ENCODE measurements at regions not wholly inside any gene's neighbourhood (a gene's known extent, or its start where the extent isn't known, plus 50 kb on each side); places are given as distances from the start of the nearest gene placed in this dataset.

DNA sequence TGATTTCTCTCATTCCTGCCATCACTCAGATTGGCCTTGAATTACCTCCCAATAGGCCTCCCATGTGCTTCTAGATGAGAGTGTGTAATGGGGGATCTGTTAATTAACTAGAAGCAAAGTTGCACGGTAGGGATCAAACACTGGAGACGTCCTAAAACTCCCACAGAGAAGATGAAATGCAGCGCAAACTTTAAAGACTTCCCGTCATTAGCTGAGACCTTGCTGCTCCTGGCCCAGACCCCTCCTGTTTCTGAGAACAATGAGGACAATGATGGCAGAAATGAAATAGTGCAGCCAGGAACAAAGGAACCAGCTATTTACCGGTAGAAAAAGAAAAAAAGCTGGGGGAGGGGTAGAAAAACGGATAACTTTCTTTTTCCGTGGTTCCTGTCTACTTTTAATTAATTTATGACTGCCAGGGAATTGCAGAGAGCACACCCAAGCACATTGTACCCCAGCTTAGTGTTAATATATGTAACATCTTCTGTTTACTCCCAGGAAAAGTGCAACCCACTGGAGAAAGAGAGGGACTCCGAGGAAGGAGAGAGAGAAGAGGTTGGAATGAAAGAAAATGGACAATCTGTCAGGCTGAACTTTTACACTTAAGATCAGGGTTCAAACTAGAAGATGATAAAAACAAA, 280.7 kb upstream of the SOX5 start:
- Histone ChIP-seq H3K36me3 (ENCODE audit: insufficient read depth, low read length) (no peaks in the 10 kb centered on the region), H3K9me3 (ENCODE audit: low read length) (no peaks in the 10 kb centered on the region), H3K9ac (ENCODE audit: low read length) (no peak overlapping the region), H4K20me1 (ENCODE audit: insufficient read depth, low read length) (no peaks in the 10 kb centered on the region), H3F3A (ENCODE audit: insufficient read depth, low read length) (no peaks in the 10 kb centered on the region), H3K27ac (ENCODE audit: low read depth, low read length, poor library complexity, severe bottlenecking) (no peak overlapping the region), H3K9me2 (ENCODE audit: low read depth, low read length) (no peaks in the 10 kb centered on the region), H3K4me1 (ENCODE audit: insufficient read depth, low read length, severe bottlenecking) (no peaks in the 10 kb centered on the region), H3K4me3 (ENCODE audit: low read depth, low read length, poor library complexity, severe bottlenecking) (no peak overlapping the region), H3K4me2 (ENCODE audit: low read length) (no peak overlapping the region), H3K27me3 (ENCODE audit: insufficient read depth, low read length) (no peaks in the 10 kb centered on the region), H2AFZ (ENCODE audit: low read length) (no peak overlapping the region), H3K79me2 (ENCODE audit: insufficient read depth, low read length) (no peaks in the 10 kb centered on the region)
- no peak for TF ChIP-seq EZH2 (IDR thresholded peaks at IDR 0.05; ENCODE audit: borderline replicate concordance, low read length)
- TF ChIP-seq, protein P1, sequence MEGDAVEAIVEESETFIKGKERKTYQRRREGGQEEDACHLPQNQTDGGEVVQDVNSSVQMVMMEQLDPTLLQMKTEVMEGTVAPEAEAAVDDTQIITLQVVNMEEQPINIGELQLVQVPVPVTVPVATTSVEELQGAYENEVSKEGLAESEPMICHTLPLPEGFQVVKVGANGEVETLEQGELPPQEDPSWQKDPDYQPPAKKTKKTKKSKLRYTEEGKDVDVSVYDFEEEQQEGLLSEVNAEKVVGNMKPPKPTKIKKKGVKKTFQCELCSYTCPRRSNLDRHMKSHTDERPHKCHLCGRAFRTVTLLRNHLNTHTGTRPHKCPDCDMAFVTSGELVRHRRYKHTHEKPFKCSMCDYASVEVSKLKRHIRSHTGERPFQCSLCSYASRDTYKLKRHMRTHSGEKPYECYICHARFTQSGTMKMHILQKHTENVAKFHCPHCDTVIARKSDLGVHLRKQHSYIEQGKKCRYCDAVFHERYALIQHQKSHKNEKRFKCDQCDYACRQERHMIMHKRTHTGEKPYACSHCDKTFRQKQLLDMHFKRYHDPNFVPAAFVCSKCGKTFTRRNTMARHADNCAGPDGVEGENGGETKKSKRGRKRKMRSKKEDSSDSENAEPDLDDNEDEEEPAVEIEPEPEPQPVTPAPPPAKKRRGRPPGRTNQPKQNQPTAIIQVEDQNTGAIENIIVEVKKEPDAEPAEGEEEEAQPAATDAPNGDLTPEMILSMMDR (IDR thresholded peaks at IDR 0.05; ENCODE audit: low read length) = no peak

DNA sequence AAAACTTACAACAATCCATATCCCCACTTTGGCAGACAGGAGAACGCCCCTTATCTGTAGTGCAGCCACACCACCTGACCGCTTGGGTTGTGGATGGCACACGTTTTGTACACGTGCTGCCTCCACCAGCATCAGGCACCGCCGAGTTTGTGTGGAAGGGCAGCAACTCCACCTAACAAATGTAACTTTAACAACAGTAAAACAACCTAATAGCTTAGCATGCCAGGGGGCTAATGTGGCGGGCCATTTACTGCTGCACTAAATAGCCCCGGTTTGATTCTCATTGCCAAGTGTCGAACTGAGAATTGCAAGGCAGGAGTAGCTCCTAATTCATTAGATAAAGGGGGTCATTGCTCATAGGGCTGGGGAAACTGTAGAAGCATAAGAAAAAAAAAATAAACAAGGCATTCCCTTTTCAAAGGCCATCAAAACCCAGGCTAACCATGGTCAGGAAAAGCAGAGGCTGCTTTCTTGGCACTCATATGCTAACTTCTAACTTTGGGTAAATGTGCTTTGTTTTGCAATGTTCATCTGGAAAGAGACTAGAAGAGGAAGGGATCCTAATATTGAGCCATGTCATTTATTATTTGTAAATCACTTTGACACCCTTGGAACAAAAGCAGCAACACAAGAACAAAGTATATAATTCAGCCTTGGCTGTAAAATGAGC, 279.7 kb upstream of the SOX5 start:
- Histone ChIP-seq H3K27me3 (ENCODE audit: insufficient read depth, low read length) (no peaks in the 10 kb centered on the region), H4K20me1 (ENCODE audit: insufficient read depth, low read length) (no peaks in the 10 kb centered on the region), H3K9me2 (ENCODE audit: low read depth, low read length) (no peaks in the 10 kb centered on the region), H3K4me3 (ENCODE audit: low read depth, low read length, poor library complexity, severe bottlenecking) (no peak overlapping the region), H3K79me2 (ENCODE audit: insufficient read depth, low read length) (no peaks in the 10 kb centered on the region), H3K4me2 (ENCODE audit: low read length) (no peak overlapping the region), H3K36me3 (ENCODE audit: insufficient read depth, low read length) (no peaks in the 10 kb centered on the region), H3K27ac (ENCODE audit: low read depth, low read length, poor library complexity, severe bottlenecking) (no peak overlapping the region), H3K9ac (ENCODE audit: low read length) (no peak overlapping the region), H3K4me1 (ENCODE audit: insufficient read depth, low read length, severe bottlenecking) (no peaks in the 10 kb centered on the region), H3F3A (ENCODE audit: insufficient read depth, low read length) (no peaks in the 10 kb centered on the region), H3K9me3 (ENCODE audit: low read length) (no peaks in the 10 kb centered on the region), H2AFZ (ENCODE audit: low read length) (no peak overlapping the region)
- TF ChIP-seq EZH2 (IDR thresholded peaks at IDR 0.05; ENCODE audit: borderline replicate concordance, low read length) = no peak

DNA sequence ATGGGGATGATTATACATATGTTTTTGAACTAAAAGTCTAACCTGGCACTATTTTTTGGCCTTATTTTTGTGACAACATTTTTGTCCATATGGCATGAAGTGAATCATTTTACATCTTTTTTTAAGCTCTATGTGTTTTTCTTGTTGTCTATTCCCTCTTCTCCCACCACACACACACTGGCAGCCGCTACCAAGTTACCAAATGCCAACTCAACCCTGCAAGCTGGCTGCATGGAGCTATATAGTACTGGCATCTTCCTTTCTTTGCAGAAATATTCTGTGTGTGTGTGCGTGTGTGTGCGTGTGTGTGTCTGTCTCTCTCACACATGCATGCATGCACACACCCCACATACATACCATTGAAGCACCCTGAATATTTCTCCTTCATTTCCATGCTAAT, 278.9 kb upstream of the SOX5 start:
- Histone ChIP-seq H3K79me2 (ENCODE audit: insufficient read depth, low read length) (no peaks in the 10 kb centered on the region), H3K4me1 (ENCODE audit: insufficient read depth, low read length, severe bottlenecking) (no peaks in the 10 kb centered on the region), H3K9me2 (ENCODE audit: low read depth, low read length) (no peaks in the 10 kb centered on the region), H3K4me3 (ENCODE audit: low read depth, low read length, poor library complexity, severe bottlenecking) (no peak overlapping the region), H3F3A (ENCODE audit: insufficient read depth, low read length) (no peaks in the 10 kb centered on the region), H2AFZ (ENCODE audit: low read length) (no peak overlapping the region), H3K9me3 (ENCODE audit: low read length) (no peaks in the 10 kb centered on the region), H3K9ac (ENCODE audit: low read length) (no peak overlapping the region), H3K27ac (ENCODE audit: low read depth, low read length, poor library complexity, severe bottlenecking) (no peak overlapping the region), H3K4me2 (ENCODE audit: low read length) (no peak overlapping the region), H3K36me3 (ENCODE audit: insufficient read depth, low read length) (no peaks in the 10 kb centered on the region), H3K27me3 (ENCODE audit: insufficient read depth, low read length) (no peaks in the 10 kb centered on the region), H4K20me1 (ENCODE audit: insufficient read depth, low read length) (no peaks in the 10 kb centered on the region)
- TF ChIP-seq EZH2 (IDR thresholded peaks at IDR 0.05; ENCODE audit: borderline replicate concordance, low read length) = no peak
- TF ChIP-seq, protein P1 (IDR thresholded peaks at IDR 0.05; ENCODE audit: low read length) = no peak
